B cell (primary cell): ENCODE measurements at regions not wholly inside any gene's neighbourhood (a gene's known extent, or its start where the extent isn't known, plus 50 kb on each side); places are given as distances from the start of the nearest gene placed in this dataset.

ENCODE experiments used
- ATAC-seq: fragments of 200-7000 bp; cut with Tn5 transposase; one replicate; pipeline ENCODE4 v1.10.0; 2021; ENCODE audit warnings: low read depth, mild to moderate bottlenecking, moderate number of reproducible peaks, moderate library complexity
- CTCF ChIA-PET: fragments of 350-600 bp; sonication (Branson Sonifier 250); formaldehyde crosslinking; loops from one replicate; lab custom pipeline; 2021; ENCODE audit warnings: antibody characterized with exemption, inconsistent platforms; lab: Charles Lee
- POLR2A ChIA-PET: fragments of 350-600 bp; sonication (Branson Sonifier 250); formaldehyde crosslinking; loops from one replicate; lab custom pipeline; 2021; ENCODE audit warnings: antibody characterized with exemption; lab: Charles Lee
- DNase-seq: peaks from one replicate; pipeline ENCODE4 v3.0.0; 2013
- H2AFZ ChIP-seq: 2 replicates; pipeline ENCODE4 v1.6.1; 2012; ENCODE audit warnings: mild to moderate bottlenecking, low read depth, low read length; ENCODE audit not compliant: insufficient read depth, poor library complexity, severe bottlenecking
- H3K27ac ChIP-seq, 2 donors: 1 replicate in 1 of 2; 2 replicates in 1 of 2; pipeline ENCODE4 v1.5.1; 2012 to 2013; ENCODE audit warnings: low read length in 2 of 2, mild to moderate bottlenecking in 2 of 2, moderate library complexity in 1 of 2
- H3K27me3 ChIP-seq, 4 experiments: fragments of 200-600 bp in 1 of 4; sonication (generic) in 1 of 4; replicated peaks in 1 of 4; 1 replicate in 2 of 4; 2 replicates in 2 of 4; pipeline versions ENCODE4 v1.6.1 to v1.7.0; 2013 to 2016; ENCODE audit warnings: low read length in 3 of 4, mild to moderate bottlenecking in 2 of 4, mixed read lengths in 1 of 4, moderate library complexity in 1 of 4; ENCODE audit not compliant: insufficient read depth in 4 of 4, control insufficient read depth in 3 of 4; ENCODE audit errors: control extremely low read depth in 1 of 4
- H3K36me3 ChIP-seq, 2 experiments: replicated peaks in 1 of 2; 1 replicate in 1 of 2; 2 replicates in 1 of 2; pipeline versions ENCODE4 v1.6.1 to v1.7.1; 2013; ENCODE audit warnings: low read length in 1 of 2; ENCODE audit not compliant: insufficient read depth in 2 of 2, control insufficient read depth in 1 of 2; ENCODE audit errors: control extremely low read depth in 1 of 2, extremely low read depth in 1 of 2
- H3K4me1 ChIP-seq, 2 donors: fragments of 200-600 bp in 1 of 2; sonication (generic) in 1 of 2; 1 replicate in 1 of 2; 2 replicates in 1 of 2; pipeline versions ENCODE4 v1.5.1 to v1.6.1; 2013 to 2017; ENCODE audit warnings: low read length in 2 of 2; ENCODE audit not compliant: control insufficient read depth in 2 of 2, insufficient read depth in 2 of 2
- H3K4me2 ChIP-seq: replicated peaks from 2 replicates; pipeline ENCODE3; 2012; ENCODE audit warnings: mild to moderate bottlenecking, low read depth, low read length; ENCODE audit not compliant: poor library complexity, severe bottlenecking
- H3K4me3 ChIP-seq, 5 experiments: fragments of 200-600 bp in 1 of 5; sonication (generic) in 1 of 5; 1 replicate in 3 of 5; 2 replicates in 2 of 5; pipeline versions ENCODE4 v1.5.1 to v1.7.0; 2011 to 2016; ENCODE audit warnings: low read length in 4 of 5, mild to moderate bottlenecking in 4 of 5, low read depth in 2 of 5, control low read depth in 1 of 5, moderate library complexity in 1 of 5; ENCODE audit not compliant: insufficient read depth in 1 of 5; ENCODE audit errors: control extremely low read depth in 1 of 5, extremely low read depth in 1 of 5
- H3K79me2 ChIP-seq: fragments of 200-600 bp; sonication (generic); one replicate; pipeline ENCODE4 v1.6.0; 2016; ENCODE audit warnings: low read length; ENCODE audit not compliant: control insufficient read depth, insufficient read depth
- H3K9ac ChIP-seq: fragments of 200-600 bp; sonication (generic); 2 replicates; pipeline ENCODE4 v1.6.1; 2017; ENCODE audit warnings: mild to moderate bottlenecking, low read length, moderate library complexity
- H3K9me3 ChIP-seq, 3 donors: one replicate each; pipeline versions ENCODE4 v1.6.1 to v1.7.1; 2013; ENCODE audit warnings: low read length in 2 of 3; ENCODE audit not compliant: control insufficient read depth in 2 of 3, insufficient read depth in 1 of 3; ENCODE audit errors: control extremely low read depth in 1 of 3
- H4K20me1 ChIP-seq: 2 replicates; pipeline ENCODE4 v1.6.0; 2012; ENCODE audit warnings: mild to moderate bottlenecking, low read length; ENCODE audit not compliant: insufficient read depth, control insufficient read depth, poor library complexity, severe bottlenecking
- H3K27ac Mint-ChIP-seq: one replicate; pipeline ENCODE4 v1.8.0; 2021; ENCODE audit warnings: mixed read lengths
- H3K27me3 Mint-ChIP-seq: one replicate; pipeline ENCODE4 v1.8.0; 2021; ENCODE audit warnings: mixed read lengths
- H3K4me1 Mint-ChIP-seq: one replicate; pipeline ENCODE4 v1.8.0; 2021; ENCODE audit warnings: mixed read lengths
- H3K4me3 Mint-ChIP-seq: one replicate; pipeline ENCODE4 v1.8.0; 2021; ENCODE audit warnings: mixed read lengths
- H3K9me3 Mint-ChIP-seq: one replicate; pipeline ENCODE4 v1.8.0; 2022; ENCODE audit warnings: mixed read lengths; ENCODE audit not compliant: insufficient read depth
- EZH2 ChIP-seq: IDR thresholded peaks from 2 replicates; pipeline ENCODE4 v1.6.1; 2012; ENCODE audit warnings: borderline replicate concordance, low read depth, mild to moderate bottlenecking, moderate library complexity, low read length; ENCODE audit not compliant: insufficient read depth, poor library complexity, severe bottlenecking
- WGBS: methylation state at CpG from one replicate; pipeline ENCODE4 v1.1.5; 2013; ENCODE audit warnings: missing lambda C conversion rate; ENCODE audit not compliant: insufficient coverage; 5-methylcytosine and 5-hydroxymethylcytosine counted together
- intact Hi-C: fragments of 100-400 bp; cut with micrococcal nuclease; formaldehyde crosslinking; loops from one replicate; pipeline ENCODE4 v1.10.0; 2022
- TF ChIP-seq, protein P1 (sequence below): fragments of 200-600 bp; IDR thresholded peaks from one replicate; pipeline ENCODE4 v1.8.0; 2022; ENCODE audit warnings: antibody characterized with exemption, mild to moderate bottlenecking

DNA sequence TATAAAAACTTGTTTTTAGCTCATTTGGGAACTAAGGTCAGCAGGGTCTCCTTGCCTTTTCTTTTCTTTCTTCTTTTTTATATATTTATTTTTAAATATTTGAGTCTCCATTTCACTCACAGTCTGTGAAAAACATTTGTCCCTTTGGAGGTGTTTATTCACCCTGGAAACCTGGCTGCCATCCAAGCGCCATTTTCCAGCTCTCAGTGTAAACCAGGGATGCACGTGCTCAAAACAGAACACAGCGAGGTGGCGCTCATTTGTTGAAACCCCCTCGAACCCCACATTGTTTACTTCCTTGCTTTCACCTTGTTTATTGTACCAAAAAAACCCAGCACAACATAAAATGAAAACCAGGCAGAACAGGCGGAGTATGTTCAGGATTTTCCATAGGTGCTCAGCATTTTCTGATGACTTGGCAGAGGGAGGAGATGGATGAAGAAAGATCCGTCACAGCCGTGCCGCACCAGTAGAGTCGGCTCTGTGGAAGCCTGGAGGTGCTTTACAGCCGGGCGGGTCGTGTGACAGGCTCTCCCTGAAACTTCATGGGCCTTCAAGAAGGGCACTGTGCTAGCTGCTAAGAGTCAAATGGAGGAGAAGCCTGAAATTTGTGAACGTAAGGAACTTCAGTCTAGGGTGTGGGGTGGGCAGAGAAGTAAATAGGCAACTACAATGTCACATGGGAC lies 284.4 kb downstream of the FOXL1 start:
- Histone ChIP-seq H3K27me3 (no peaks in the 10 kb centered on the region), H3K9ac (no peak overlapping the region), H3K9me3 (peaks cover 0 to 9% (median 0%) of the 10 kb centered on the region in 3 donors), H3K36me3 (no peaks in the 10 kb centered on the region), H3K4me3 (no peak overlapping the region), H3K4me2 (no peak overlapping the region), H3K79me2 (no peaks in the 10 kb centered on the region), H4K20me1 (no peaks in the 10 kb centered on the region), H3K4me1 (no peaks in the 10 kb centered on the region), H3K27ac (no peak overlapping the region), H2AFZ (no peak overlapping the region)
- ATAC-seq: no peak
- no peak overlapping the region for H3K4me3 Mint-ChIP-seq
- DNase-seq: no peak
- 93% methylated on average over 12 of the region's 14 CpGs for WGBS
- intact Hi-C loops: no loop called here
- POLR2A ChIA-PET: no interaction called here
- H3K9me3 Mint-ChIP-seq: peaks cover 5% of the 10 kb centered on the region
- H3K4me1 Mint-ChIP-seq: no peaks in the 10 kb centered on the region
- H3K27me3 Mint-ChIP-seq: no peaks in the 10 kb centered on the region
- H3K27ac Mint-ChIP-seq: no peak overlapping the region
- TF ChIP-seq, protein P1, sequence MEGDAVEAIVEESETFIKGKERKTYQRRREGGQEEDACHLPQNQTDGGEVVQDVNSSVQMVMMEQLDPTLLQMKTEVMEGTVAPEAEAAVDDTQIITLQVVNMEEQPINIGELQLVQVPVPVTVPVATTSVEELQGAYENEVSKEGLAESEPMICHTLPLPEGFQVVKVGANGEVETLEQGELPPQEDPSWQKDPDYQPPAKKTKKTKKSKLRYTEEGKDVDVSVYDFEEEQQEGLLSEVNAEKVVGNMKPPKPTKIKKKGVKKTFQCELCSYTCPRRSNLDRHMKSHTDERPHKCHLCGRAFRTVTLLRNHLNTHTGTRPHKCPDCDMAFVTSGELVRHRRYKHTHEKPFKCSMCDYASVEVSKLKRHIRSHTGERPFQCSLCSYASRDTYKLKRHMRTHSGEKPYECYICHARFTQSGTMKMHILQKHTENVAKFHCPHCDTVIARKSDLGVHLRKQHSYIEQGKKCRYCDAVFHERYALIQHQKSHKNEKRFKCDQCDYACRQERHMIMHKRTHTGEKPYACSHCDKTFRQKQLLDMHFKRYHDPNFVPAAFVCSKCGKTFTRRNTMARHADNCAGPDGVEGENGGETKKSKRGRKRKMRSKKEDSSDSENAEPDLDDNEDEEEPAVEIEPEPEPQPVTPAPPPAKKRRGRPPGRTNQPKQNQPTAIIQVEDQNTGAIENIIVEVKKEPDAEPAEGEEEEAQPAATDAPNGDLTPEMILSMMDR: no peak
- TF ChIP-seq EZH2: no peak
- CTCF ChIA-PET: no interaction called here

DNA sequence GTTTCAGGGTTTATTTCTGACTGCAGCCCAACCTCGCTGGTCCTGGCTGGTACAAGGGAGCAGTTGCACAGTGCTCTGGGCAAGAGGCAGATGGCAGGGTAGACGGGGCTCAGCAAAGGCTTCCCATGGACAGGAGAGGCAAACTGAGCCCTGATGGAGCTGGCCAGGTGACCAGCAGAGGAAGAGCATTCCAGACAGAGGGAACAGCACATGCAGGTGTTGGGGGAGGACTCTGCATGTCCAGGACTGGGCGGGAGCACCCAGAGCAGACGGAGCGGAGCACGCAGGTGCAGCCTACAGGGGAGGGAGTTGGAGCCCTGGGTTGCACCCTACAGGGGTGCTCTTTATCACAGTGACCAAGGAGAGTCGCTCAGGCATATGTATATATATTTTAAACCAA lies 285.3 kb downstream of the FOXL1 start:
- H2AFZ ChIP-seq: no peak overlapping the region
- no peak for TF ChIP-seq EZH2
- TF ChIP-seq, protein P1: no peak
- H3K4me1 ChIP-seq: no peaks in the 10 kb centered on the region
- H3K9ac ChIP-seq: no peak overlapping the region
- no peaks in the 10 kb centered on the region for H3K79me2 ChIP-seq
- Mint-ChIP-seq H3K9me3 (peaks cover 5% of the 10 kb centered on the region), H3K4me3 (no peak overlapping the region), H3K27ac (no peak overlapping the region), H3K4me1 (no peaks in the 10 kb centered on the region), H3K27me3 (no peaks in the 10 kb centered on the region)
- no peaks in the 10 kb centered on the region for H3K27me3 ChIP-seq
- H3K36me3 ChIP-seq: no peaks in the 10 kb centered on the region
- no peaks in the 10 kb centered on the region for H4K20me1 ChIP-seq
- peaks cover 0 to 9% (median 0%) of the 10 kb centered on the region in 3 donors for H3K9me3 ChIP-seq
- POLR2A ChIA-PET: no interaction called here
- no peak overlapping the region for H3K27ac ChIP-seq
- ATAC-seq (no peak), DNase-seq (no peak)
- CTCF ChIA-PET: no interaction called here
- no peak overlapping the region for H3K4me3 ChIP-seq
- intact Hi-C loops: no loop called here
- 80% methylated on average over 5 of the region's 7 CpGs for WGBS
- no peak overlapping the region for H3K4me2 ChIP-seq
